Heart left ventricle (tissue), 16 donors: ENCODE measurements at regions not wholly inside any gene's neighbourhood (a gene's known extent, or its start where the extent isn't known, plus 50 kb on each side); places are given as distances from the start of the nearest gene placed in this dataset.

Experiments used
- ATAC-seq, 4 donors: fragments of 200-7000 bp; cut with Tn5 transposase; one replicate each; pipeline ENCODE4 v1.9.1; 2020 to 2022; ENCODE audit warnings: moderate library complexity in 4 of 4, mild to moderate bottlenecking in 3 of 4, moderate number of reproducible peaks in 1 of 4
- DNase-seq, 5 donors: peaks; one replicate each; pipeline ENCODE4 v3.0.0-alpha.2; 2020
- H3K27ac ChIP-seq, 12 donors: fragments of 200-600 bp; sonication (generic) in 4 of 12; one replicate each; pipeline versions ENCODE4 v1.5.0 to v1.8.0; 2016 to 2022; ENCODE audit warnings: mild to moderate bottlenecking in 2 of 12
- H3K27me3 ChIP-seq, 9 donors: fragments of 200-600 bp; sonication (generic) in 2 of 9; one replicate each; pipeline versions ENCODE4 v1.5.1 to v1.8.0; 2016 to 2022; ENCODE audit warnings: mild to moderate bottlenecking in 3 of 9
- H3K36me3 ChIP-seq, 9 donors: fragments of 200-600 bp; sonication (generic) in 2 of 9; one replicate each; pipeline versions ENCODE4 v1.5.0 to v1.8.0; 2018 to 2022; ENCODE audit warnings: mild to moderate bottlenecking in 2 of 9
- H3K4me1 ChIP-seq, 12 donors: fragments of 200-600 bp; sonication (generic) in 4 of 12; one replicate each; pipeline versions ENCODE4 v1.5.0 to v1.8.0; 2016 to 2022; ENCODE audit warnings: mild to moderate bottlenecking in 3 of 12
- H3K4me3 ChIP-seq, 12 donors: fragments of 200-600 bp; sonication (generic) in 4 of 12; one replicate each; pipeline versions ENCODE4 v1.5.0 to v1.8.0; 2017 to 2022; ENCODE audit warnings: mild to moderate bottlenecking in 9 of 12, moderate library complexity in 4 of 12
- H3K9me3 ChIP-seq, 12 donors: fragments of 200-600 bp; sonication (generic) in 4 of 12; one replicate each; pipeline versions ENCODE4 v1.5.0 to v1.8.0; 2016 to 2022; ENCODE audit warnings: mild to moderate bottlenecking in 1 of 12
- POLR2A ChIP-seq, 2 donors: fragments of 450-650 bp; IDR thresholded peaks; one replicate each; pipeline ENCODE4 v1.6.1; 2017; ENCODE audit warnings: antibody characterized with exemption in 2 of 2, mild to moderate bottlenecking in 2 of 2, moderate library complexity in 2 of 2
- WGBS, 4 donors: extraction: QIAGEN DNeasy Blood & Tissue Kit in 2 of 4; methylation state at CpG; one replicate each; pipeline versions ENCODE4 v1.1.5 to v1.1.7; 2013 to 2018; 5-methylcytosine and 5-hydroxymethylcytosine counted together
- intact Hi-C, 10 donors: fragments of 100-400 bp; cut with DNase I; formaldehyde crosslinking; loops; one replicate each; pipeline versions ENCODE4 v1.11.1 to v1.14.2; 2022
- TF ChIP-seq, protein P1 (sequence below), 12 donors: fragments of 200-600 bp; sonication (generic) in 4 of 12; IDR thresholded peaks; one replicate each; pipeline versions ENCODE4 v1.5.0 to v1.8.0; 2018 to 2022; ENCODE audit warnings: antibody characterized with exemption in 12 of 12, mild to moderate bottlenecking in 5 of 12
- donor health status: ischemic (EF 13 %, LVEDD 7.1; RV severe dilation, severe dysfunction).
- donor health status: healthy with polysubstance abuse.
- donor health status: DM: no; HTN: yes; CAD: no.
- donor health status: DM: no; HTN: no; CAD: no.
- donor health status: ischemic (EF 25% LVEDD 6.9; RV normal size, moderate dysfunction).
- donor health status: ischemic (EF 25% LVEDD 5.7; RV mildly dilated, moderate dysfunction).
- donor health status: healthy.
- donor health status: DM: yes; HTN: yes; CAD: no.
- donor health status: ischemic (EF 35%, LVEDD 5.7; RV mildly dilated, moderate dysfunction).
- donor health status: nonischemic (EF 11% LVEDD 7.7; RV severe dilation, severe dysfunction).
- donor health status: DM: yes; HTN: yes; CAD: no.
- donor health status: PGD.
- donor health status: ischemic (EF 29% LVEDD 5.4; RV normal size, mild dysfunction).
- donor health status: nonischemic (EF 23%, LVEDD 6.1; RV moderate dilation, normal function).

DNA sequence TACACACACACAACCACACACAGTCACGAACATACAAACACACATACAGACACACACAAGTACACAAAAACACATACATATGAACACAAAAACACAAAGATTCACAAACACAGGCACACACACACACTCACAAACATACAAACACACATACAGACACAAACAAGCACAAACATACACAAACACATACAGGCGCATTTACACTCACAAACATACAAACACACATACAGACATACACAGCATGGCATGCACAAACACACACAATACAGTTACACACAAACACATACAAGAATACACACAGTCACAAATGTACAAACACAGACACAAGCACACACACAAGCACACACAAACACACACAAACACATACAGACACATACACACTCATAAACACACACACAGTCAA lies 247.9 kb downstream of the TENT4A start:
- TF ChIP-seq, protein P1, sequence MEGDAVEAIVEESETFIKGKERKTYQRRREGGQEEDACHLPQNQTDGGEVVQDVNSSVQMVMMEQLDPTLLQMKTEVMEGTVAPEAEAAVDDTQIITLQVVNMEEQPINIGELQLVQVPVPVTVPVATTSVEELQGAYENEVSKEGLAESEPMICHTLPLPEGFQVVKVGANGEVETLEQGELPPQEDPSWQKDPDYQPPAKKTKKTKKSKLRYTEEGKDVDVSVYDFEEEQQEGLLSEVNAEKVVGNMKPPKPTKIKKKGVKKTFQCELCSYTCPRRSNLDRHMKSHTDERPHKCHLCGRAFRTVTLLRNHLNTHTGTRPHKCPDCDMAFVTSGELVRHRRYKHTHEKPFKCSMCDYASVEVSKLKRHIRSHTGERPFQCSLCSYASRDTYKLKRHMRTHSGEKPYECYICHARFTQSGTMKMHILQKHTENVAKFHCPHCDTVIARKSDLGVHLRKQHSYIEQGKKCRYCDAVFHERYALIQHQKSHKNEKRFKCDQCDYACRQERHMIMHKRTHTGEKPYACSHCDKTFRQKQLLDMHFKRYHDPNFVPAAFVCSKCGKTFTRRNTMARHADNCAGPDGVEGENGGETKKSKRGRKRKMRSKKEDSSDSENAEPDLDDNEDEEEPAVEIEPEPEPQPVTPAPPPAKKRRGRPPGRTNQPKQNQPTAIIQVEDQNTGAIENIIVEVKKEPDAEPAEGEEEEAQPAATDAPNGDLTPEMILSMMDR (IDR thresholded peaks at IDR 0.05), result no peak
- no peak for TF ChIP-seq POLR2A (IDR thresholded peaks at IDR 0.05)
- no peaks in the 10 kb centered on the region for H3K4me1 ChIP-seq
- ATAC-seq, result no peak

DNA sequence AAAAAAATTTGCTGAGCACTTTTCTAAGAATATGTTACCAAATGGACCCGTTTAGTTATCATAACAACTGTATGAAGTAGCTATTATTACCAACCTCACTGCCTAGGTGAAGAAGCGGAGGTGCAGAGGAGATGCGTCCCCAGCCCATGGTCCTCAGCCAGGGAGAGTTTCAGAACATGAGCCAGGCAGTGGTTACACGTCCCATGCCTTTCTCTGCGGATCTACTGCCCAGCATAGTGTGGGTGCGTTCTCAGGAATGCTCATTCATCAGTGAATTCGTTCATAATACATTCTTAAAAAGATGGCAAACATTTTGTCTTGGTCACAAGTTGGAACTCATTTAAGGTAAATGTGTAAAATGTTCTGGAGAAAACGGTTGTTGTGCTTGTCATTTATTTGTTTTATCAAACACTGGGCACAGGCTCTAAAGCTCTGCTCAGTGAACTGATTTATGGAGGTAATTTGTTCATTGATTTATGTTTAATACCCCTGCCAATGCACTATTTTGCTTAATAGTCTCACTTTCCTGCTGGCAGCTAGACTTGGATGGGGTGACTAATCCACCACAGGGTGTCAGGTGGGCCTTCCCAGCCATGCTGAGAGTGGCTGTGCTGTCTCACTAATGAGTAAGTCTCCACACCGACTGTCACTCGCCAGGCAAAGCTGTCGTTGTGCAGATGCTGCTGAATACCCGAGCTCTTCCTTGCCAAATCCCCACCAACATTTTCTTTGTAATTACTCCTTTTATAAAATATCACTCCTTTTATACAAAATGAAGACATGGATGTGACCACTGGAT lies 248.8 kb downstream of the TENT4A start:
- no peak for ATAC-seq
- intact Hi-C loops, result no loop called here
- Histone ChIP-seq H3K27ac (no peak overlapping the region), H3K4me1 (no peaks in the 10 kb centered on the region), H3K9me3 (peaks cover 0 to 9% (median 0%) of the 10 kb centered on the region in 12 donors), H3K4me3 (no peak overlapping the region), H3K36me3 (no peaks in the 10 kb centered on the region), H3K27me3 (no peaks in the 10 kb centered on the region)
- DNase-seq, result no peak
- no peak for TF ChIP-seq POLR2A (IDR thresholded peaks at IDR 0.05)
- TF ChIP-seq, protein P1 (IDR thresholded peaks at IDR 0.05), result no peak
- 57 to 67% (median 66%) methylated on average over 12 of the region's 12 CpGs for WGBS, 4 donors

More for the DNA sequence above, 247.9 kb downstream of the TENT4A start:
- Histone ChIP-seq H3K27me3 (no peaks in the 10 kb centered on the region), H3K36me3 (no peaks in the 10 kb centered on the region), H3K27ac (no peak overlapping the region), H3K9me3 (peaks cover 0 to 9% (median 0%) of the 10 kb centered on the region in 12 donors), H3K4me3 (no peak overlapping the region)
- DNase-seq, result no peak
- WGBS, 4 donors, result 80 to 100% (median 87%) methylated on average over 2 of the region's 2 CpGs
- intact Hi-C loops, result no loop called here

DNA sequence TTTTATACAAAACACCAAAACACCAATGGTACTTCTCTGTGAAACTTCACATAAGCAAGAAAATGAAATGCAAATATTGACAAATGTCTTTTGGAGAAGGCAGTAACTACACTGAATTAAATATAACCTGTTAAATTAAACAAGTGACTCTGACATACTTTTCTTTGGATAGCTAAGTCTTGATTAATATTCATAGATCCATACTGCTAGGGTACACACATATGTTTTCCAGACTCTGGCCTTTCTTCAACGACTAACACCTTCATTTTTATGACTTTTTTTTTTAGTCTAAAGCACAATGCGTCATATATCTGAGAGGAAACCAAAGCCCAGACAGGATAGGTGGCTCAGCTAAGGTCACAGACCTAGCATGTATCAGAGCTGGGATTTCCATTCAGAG lies 263.7 kb downstream of the TENT4A start:
- intact Hi-C loops, result no loop called here
- Histone ChIP-seq H3K27me3 (no peaks in the 10 kb centered on the region), H3K4me3 (no peak overlapping the region), H3K36me3 (no peaks in the 10 kb centered on the region), H3K27ac (no peak overlapping the region), H3K4me1 (no peaks in the 10 kb centered on the region), H3K9me3 (no peaks in the 10 kb centered on the region)
- 51 to 59% (median 55%) methylated on average over 2 of the region's 2 CpGs for WGBS, 4 donors
- TF ChIP-seq, protein P1 (IDR thresholded peaks at IDR 0.05), result no peak
- TF ChIP-seq POLR2A (IDR thresholded peaks at IDR 0.05), result no peak
- DNase-seq, result no peak
- no peak for ATAC-seq

DNA sequence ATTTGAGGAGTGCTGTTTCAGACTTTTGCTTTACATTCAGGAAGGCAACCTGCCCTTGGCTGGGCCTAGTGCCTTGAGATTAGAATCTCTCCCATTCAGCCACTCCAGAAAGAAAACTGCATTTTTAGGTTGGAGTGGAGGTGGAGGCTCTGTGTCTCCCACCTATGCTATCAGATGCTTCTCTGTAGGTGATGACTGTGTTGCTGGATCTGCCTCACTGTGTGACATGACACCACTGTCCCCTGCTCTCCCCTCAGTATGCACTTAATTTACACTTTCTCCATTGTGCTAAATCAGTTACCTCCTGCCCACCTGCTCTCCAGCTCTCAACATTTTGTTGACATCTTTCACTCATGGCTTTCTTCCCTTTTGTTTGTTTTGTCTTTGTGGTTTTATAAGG lies 265.8 kb downstream of the TENT4A start:
- Histone ChIP-seq H3K4me3 (no peak overlapping the region), H3K27me3 (no peaks in the 10 kb centered on the region), H3K27ac (no peak overlapping the region), H3K36me3 (no peaks in the 10 kb centered on the region), H3K9me3 (no peaks in the 10 kb centered on the region), H3K4me1 (no peaks in the 10 kb centered on the region)
- intact Hi-C loops, result no loop called here
- DNase-seq (no peak), ATAC-seq (no peak)
- TF ChIP-seq, protein P1 (IDR thresholded peaks at IDR 0.05), result no peak
- no peak for TF ChIP-seq POLR2A (IDR thresholded peaks at IDR 0.05)
